ENCODE measurements at regions not wholly inside any gene's neighbourhood (a gene's known extent, or its start where the extent isn't known, plus 50 kb on each side); places are given as distances from the start of the nearest gene placed in this dataset.
A peak's percentile ranks its signal among the peaks of the same experiment; 100 is the strongest.

DNA sequence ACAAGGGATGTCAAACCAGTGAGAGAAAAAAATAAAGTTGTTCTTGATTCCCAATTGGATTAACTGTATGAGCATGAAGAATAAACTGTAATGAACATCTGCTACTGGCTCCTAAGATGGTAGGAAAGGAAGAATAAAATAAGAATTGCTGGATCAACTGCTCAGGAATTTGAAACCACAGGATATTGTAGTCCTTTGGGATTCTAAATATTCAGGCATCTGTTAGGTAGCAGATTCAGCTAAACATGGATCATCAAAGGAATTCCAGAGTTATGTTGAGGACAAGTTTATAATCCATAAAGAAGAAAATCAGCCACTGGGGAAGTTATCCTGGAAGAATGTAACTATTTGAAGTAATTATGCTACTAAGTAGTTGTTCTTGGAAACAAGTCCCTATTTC is 65.8 kb downstream of the ISL1 start:
- DNase-seq (ENCODE audit: low read depth) (no peak), FAIRE-seq (no peak)
- no peaks in the 10 kb centered on the region for H3K36me3 ChIP-seq (ENCODE audit: control insufficient read depth, insufficient read depth, low read length)
- H3K4me3 ChIP-seq (ENCODE audit: low read depth, low read length): no peak overlapping the region
- no peaks in the 10 kb centered on the region for H3K27me3 ChIP-seq (ENCODE audit: control insufficient read depth, insufficient read depth, low read length)
- TF ChIP-seq, protein P1, sequence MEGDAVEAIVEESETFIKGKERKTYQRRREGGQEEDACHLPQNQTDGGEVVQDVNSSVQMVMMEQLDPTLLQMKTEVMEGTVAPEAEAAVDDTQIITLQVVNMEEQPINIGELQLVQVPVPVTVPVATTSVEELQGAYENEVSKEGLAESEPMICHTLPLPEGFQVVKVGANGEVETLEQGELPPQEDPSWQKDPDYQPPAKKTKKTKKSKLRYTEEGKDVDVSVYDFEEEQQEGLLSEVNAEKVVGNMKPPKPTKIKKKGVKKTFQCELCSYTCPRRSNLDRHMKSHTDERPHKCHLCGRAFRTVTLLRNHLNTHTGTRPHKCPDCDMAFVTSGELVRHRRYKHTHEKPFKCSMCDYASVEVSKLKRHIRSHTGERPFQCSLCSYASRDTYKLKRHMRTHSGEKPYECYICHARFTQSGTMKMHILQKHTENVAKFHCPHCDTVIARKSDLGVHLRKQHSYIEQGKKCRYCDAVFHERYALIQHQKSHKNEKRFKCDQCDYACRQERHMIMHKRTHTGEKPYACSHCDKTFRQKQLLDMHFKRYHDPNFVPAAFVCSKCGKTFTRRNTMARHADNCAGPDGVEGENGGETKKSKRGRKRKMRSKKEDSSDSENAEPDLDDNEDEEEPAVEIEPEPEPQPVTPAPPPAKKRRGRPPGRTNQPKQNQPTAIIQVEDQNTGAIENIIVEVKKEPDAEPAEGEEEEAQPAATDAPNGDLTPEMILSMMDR (IDR thresholded peaks at IDR 0.05; ENCODE audit: insufficient read depth, low read length, severe bottlenecking): no peak

DNA sequence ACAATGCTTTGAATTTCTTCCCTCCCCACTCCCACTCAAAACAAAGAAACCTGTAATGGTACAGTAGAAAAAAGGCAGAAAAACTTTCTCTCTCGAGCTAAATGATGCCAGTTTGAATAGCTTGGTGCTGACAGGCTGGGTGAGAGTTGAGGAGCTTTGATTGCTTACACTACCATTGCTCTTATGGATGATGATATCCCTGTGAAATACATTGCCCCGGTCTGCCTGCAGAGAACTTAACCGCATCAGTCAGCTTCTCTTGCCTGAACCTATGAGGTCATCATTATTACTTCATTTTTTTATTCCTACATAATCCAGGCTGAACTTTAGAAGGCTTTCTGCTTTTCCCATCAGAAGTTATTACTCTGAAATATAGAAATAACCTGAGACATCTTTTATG is 69.3 kb downstream of the ISL1 start:
- H3K36me3 ChIP-seq (ENCODE audit: control insufficient read depth, insufficient read depth, low read length): no peaks in the 10 kb centered on the region
- H3K27me3 ChIP-seq (ENCODE audit: control insufficient read depth, insufficient read depth, low read length): no peaks in the 10 kb centered on the region
- DNase-seq (ENCODE audit: low read depth): no peak
- TF ChIP-seq, protein P1 (IDR thresholded peaks at IDR 0.05; ENCODE audit: insufficient read depth, low read length, severe bottlenecking): no peak
- FAIRE-seq: no peak
- no peak overlapping the region for H3K4me3 ChIP-seq (ENCODE audit: low read depth, low read length)

DNA sequence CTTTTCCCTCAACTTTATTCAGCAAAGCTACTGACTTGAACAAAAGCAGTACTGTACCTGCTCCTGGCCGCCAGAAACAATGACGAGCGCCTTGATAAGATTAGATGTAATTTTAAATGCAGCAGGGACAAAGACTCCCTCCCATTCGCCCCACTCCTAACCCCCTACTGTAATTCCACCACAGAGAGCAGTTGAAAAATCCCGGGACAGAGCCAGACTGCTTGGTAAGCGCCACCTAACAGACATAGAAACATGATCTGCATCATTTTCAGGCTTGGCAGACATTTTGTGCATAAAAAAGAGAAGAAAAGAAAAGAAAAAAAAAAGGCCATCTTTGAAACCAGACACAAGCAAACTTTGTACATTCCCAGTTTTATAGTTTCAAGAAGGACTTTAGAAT is 81.9 kb downstream of the ISL1 start:
- FAIRE-seq (no peak), DNase-seq (ENCODE audit: low read depth) (no peak)
- Histone ChIP-seq H3K4me3 (ENCODE audit: low read depth, low read length) (no peak overlapping the region), H3K36me3 (ENCODE audit: control insufficient read depth, insufficient read depth, low read length) (no peaks in the 10 kb centered on the region), H3K27me3 (ENCODE audit: control insufficient read depth, insufficient read depth, low read length) (no peaks in the 10 kb centered on the region)
- TF ChIP-seq, protein P1 (IDR thresholded peaks at IDR 0.05; ENCODE audit: insufficient read depth, low read length, severe bottlenecking): no peak

DNA sequence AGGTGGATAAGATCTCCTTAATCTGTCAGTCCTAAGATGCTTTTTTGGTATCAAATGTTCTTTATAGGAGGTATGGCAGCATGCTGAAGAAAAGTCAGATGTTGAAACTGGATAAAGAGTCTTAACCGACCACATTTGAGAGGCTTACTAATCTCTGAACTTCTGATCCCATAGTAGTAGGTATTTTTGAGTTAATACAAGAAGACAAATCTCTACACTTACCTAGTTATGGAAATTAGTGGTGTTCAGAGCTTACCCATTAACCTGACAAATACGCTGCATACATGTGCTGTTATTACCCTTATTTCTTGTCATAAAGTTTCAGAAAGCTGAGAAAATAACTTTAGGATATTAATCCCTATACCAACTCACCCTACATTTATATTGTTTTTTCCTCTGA is 83.0 kb downstream of the ISL1 start:
- FAIRE-seq (no peak), DNase-seq (ENCODE audit: low read depth) (no peak)
- no peaks in the 10 kb centered on the region for H3K27me3 ChIP-seq (ENCODE audit: control insufficient read depth, insufficient read depth, low read length)
- TF ChIP-seq, protein P1 (IDR thresholded peaks at IDR 0.05; ENCODE audit: insufficient read depth, low read length, severe bottlenecking): no peak
- no peak overlapping the region for H3K4me3 ChIP-seq (ENCODE audit: low read depth, low read length)
- no peaks in the 10 kb centered on the region for H3K36me3 ChIP-seq (ENCODE audit: control insufficient read depth, insufficient read depth, low read length)

DNA sequence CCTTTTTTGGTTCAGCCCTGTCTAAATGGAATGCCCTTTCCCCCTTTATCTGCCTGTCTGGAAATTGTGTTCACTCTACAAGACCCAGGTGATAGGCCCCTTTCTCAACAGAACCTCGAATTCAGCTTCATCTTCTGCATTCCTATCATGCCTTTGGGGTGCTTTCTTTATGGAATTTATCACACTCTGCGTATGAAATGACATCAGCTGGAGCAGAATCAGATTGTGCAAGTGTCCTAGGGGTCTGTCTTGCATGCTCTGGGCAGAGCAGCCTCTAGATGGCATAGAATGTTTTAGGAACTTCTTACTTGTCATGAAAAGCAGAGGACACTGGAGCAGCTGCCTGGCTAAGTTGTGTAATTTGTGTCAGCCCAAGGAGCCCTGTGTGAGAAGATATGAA is 84.9 kb downstream of the ISL1 start:
- no peaks in the 10 kb centered on the region for H3K27me3 ChIP-seq (ENCODE audit: control insufficient read depth, insufficient read depth, low read length)
- H3K4me3 ChIP-seq (ENCODE audit: low read depth, low read length): no peak overlapping the region
- TF ChIP-seq, protein P1 (IDR thresholded peaks at IDR 0.05; ENCODE audit: insufficient read depth, low read length, severe bottlenecking): no peak
- no peaks in the 10 kb centered on the region for H3K36me3 ChIP-seq (ENCODE audit: control insufficient read depth, insufficient read depth, low read length)
- DNase-seq (ENCODE audit: low read depth) (peak; percentile 7), FAIRE-seq (no peak)

DNA sequence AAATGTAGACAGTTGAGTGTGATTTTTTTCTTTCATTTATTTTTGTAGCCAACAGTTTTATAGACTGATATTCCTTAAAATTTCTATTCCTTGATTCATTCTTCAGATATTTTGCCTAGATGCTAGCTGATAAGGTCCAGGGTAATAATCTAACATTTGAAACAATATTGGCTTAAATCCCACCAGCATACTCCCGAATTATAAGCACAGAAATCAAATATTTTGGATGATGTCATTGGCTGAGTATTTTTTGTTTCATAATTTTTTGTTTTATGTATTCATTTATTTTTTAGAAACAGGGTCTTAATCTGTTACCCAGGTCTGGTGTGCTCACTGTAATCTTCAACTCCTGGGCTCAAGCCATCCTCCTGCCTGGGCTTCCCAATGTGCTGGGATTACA is 88.4 kb downstream of the ISL1 start:
- TF ChIP-seq, protein P1 (IDR thresholded peaks at IDR 0.05; ENCODE audit: insufficient read depth, low read length, severe bottlenecking): no peak
- DNase-seq (ENCODE audit: low read depth) (no peak), FAIRE-seq (no peak)
- Histone ChIP-seq H3K4me3 (ENCODE audit: low read depth, low read length) (no peak overlapping the region), H3K36me3 (ENCODE audit: control insufficient read depth, insufficient read depth, low read length) (no peaks in the 10 kb centered on the region), H3K27me3 (ENCODE audit: control insufficient read depth, insufficient read depth, low read length) (no peaks in the 10 kb centered on the region)

Measured in bronchial epithelial cell (primary cell).